NB4 (cell line): ENCODE measurements at regions not wholly inside any gene's neighbourhood (a gene's known extent, or its start where the extent isn't known, plus 50 kb on each side); places are given as distances from the start of the nearest gene placed in this dataset.

Experiments used
- MYC ChIP-seq: IDR thresholded peaks from 2 replicates; pipeline ENCODE4 v1.6.1; 2011; ENCODE audit warnings: low read depth, low read length
- POLR2A ChIP-seq: IDR thresholded peaks from 2 replicates; pipeline ENCODE4 v1.6.1; 2011; ENCODE audit warnings: mild to moderate bottlenecking; ENCODE audit not compliant: insufficient read length; ENCODE audit errors: extremely low read depth
- TF ChIP-seq, protein P1 (sequence below): IDR thresholded peaks from one replicate; pipeline ENCODE4 v1.5.1; 2012; ENCODE audit warnings: low read depth, low read length
- TF ChIP-seq, protein P2 (sequence below): IDR thresholded peaks from 2 replicates; pipeline ENCODE4 v1.6.1; 2011; ENCODE audit warnings: low read depth, low read length

DNA sequence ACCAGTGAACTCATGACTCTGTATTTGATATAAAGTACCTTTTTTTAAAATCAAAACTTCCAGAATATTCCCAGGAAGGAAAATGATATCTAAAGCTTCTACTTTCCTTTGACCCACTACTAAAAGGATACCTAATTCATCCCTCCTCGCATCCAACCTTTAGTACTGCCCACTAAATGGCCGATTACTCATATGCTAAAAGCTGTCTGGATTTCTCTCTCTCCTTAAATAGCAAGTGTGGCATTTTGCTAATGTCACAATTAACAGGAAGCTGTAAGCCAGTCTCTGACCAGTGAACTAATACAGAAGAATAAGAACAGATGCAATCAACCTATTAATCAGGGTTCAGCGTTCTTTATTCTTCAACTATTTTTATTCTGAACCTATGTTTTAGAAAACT, 59.0 kb downstream of the DNAJB9 start:
- TF ChIP-seq, protein P1, sequence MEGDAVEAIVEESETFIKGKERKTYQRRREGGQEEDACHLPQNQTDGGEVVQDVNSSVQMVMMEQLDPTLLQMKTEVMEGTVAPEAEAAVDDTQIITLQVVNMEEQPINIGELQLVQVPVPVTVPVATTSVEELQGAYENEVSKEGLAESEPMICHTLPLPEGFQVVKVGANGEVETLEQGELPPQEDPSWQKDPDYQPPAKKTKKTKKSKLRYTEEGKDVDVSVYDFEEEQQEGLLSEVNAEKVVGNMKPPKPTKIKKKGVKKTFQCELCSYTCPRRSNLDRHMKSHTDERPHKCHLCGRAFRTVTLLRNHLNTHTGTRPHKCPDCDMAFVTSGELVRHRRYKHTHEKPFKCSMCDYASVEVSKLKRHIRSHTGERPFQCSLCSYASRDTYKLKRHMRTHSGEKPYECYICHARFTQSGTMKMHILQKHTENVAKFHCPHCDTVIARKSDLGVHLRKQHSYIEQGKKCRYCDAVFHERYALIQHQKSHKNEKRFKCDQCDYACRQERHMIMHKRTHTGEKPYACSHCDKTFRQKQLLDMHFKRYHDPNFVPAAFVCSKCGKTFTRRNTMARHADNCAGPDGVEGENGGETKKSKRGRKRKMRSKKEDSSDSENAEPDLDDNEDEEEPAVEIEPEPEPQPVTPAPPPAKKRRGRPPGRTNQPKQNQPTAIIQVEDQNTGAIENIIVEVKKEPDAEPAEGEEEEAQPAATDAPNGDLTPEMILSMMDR, result no peak
- TF ChIP-seq POLR2A, result no peak
- TF ChIP-seq MYC, result no peak
- TF ChIP-seq, protein P2, sequence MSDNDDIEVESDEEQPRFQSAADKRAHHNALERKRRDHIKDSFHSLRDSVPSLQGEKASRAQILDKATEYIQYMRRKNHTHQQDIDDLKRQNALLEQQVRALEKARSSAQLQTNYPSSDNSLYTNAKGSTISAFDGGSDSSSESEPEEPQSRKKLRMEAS, result no peak
